Gastroesophageal sphincter (tissue), 4 donors: ENCODE measurements at regions not wholly inside any gene's neighbourhood (a gene's known extent, or its start where the extent isn't known, plus 50 kb on each side); places are given as distances from the start of the nearest gene placed in this dataset.

Source experiments
- ATAC-seq: fragments of 150-250 bp; one replicate; pipeline ENCODE4 v1.9.1; 2016; ENCODE audit warnings: mild to moderate bottlenecking, moderate library complexity
- H3K27ac ChIP-seq, 4 donors: fragments of 200-600 bp; sonication (generic) in 3 of 4; 1 replicate in 3 of 4; 2 replicates in 1 of 4; pipeline ENCODE4 v1.5.1; 2016 to 2019
- H3K27me3 ChIP-seq: fragments of 200-600 bp; sonication (generic); one replicate; pipeline ENCODE4 v1.5.1; 2019
- H3K36me3 ChIP-seq, 2 donors: fragments of 200-600 bp; sonication (generic); one replicate each; pipeline ENCODE4 v1.5.1; 2019; ENCODE audit warnings: control low read depth in 1 of 2
- H3K4me1 ChIP-seq, 3 donors: fragments of 200-600 bp; sonication (generic); 1 replicate in 2 of 3; 2 replicates in 1 of 3; pipeline ENCODE4 v1.5.1; 2016 to 2019; ENCODE audit warnings: control low read depth in 2 of 3
- H3K4me3 ChIP-seq, 2 donors: fragments of 200-600 bp; sonication (generic); one replicate each; pipeline ENCODE4 v1.5.1; 2019; ENCODE audit warnings: mild to moderate bottlenecking in 1 of 2, moderate library complexity in 1 of 2
- H3K9me3 ChIP-seq, 3 donors: fragments of 200-600 bp; sonication (generic); one replicate each; pipeline ENCODE4 v1.5.1; 2017 to 2019; ENCODE audit warnings: control low read depth in 2 of 3
- CTCF ChIP-seq, 4 experiments: fragments of 200-600 bp in 2 of 4; fragments of 450-650 bp in 2 of 4; sonication (generic) in 1 of 4; IDR thresholded peaks; one replicate each; pipeline ENCODE4 v1.5.1; 2017 to 2019; ENCODE audit warnings: antibody characterized with exemption in 4 of 4, mild to moderate bottlenecking in 2 of 4, moderate library complexity in 2 of 4
- EP300 ChIP-seq: sonication (generic); formaldehyde crosslinking; IDR thresholded peaks from one replicate; pipeline ENCODE4 v1.6.1; 2017; ENCODE audit warnings: antibody characterized with exemption, mild to moderate bottlenecking
- POLR2A ChIP-seq, 2 donors: fragments of 450-650 bp; IDR thresholded peaks; one replicate each; pipeline ENCODE4 v1.6.1; 2017; ENCODE audit warnings: antibody characterized with exemption in 2 of 2, mild to moderate bottlenecking in 2 of 2, moderate library complexity in 1 of 2
- POLR2AphosphoS5 ChIP-seq: sonication (generic); formaldehyde crosslinking; IDR thresholded peaks from one replicate; pipeline ENCODE4 v1.6.1; 2017; ENCODE audit warnings: antibody characterized with exemption
- WGBS, 2 donors: methylation state at CpG; one replicate each; pipeline ENCODE4 v1.1.5; 2018; ENCODE audit warnings: low coverage in 1 of 2; 5-methylcytosine and 5-hydroxymethylcytosine counted together

- Histone ChIP-seq H3K27ac (no peak overlapping the region), H3K4me3 (no peak overlapping the region), H3K36me3 (no peaks in the 10 kb centered on the region), H3K9me3 (no peaks in the 10 kb centered on the region), H3K27me3 (no peaks in the 10 kb centered on the region), H3K4me1 (no peaks in the 10 kb centered on the region)
- no peak for ATAC-seq
- 60 to 67% methylated on average over 2 of the region's 2 CpGs for WGBS, 2 donors
- TF ChIP-seq POLR2A (IDR thresholded peaks at IDR 0.05) (no peak), EP300 (no peak), CTCF (IDR thresholded peaks at IDR 0.05) (no peak), POLR2AphosphoS5 (no peak)
Measured at GRCh38 chr7:51778121-51778520, 461.5 kb upstream of the COBL start.

GRCh38 chr7:51774178-51774577, 457.6 kb upstream of the COBL start:
- H3K9me3 ChIP-seq, result no peaks in the 10 kb centered on the region
- H3K27ac ChIP-seq, result no peak overlapping the region
- no peak overlapping the region for H3K4me3 ChIP-seq
- TF ChIP-seq CTCF (IDR thresholded peaks at IDR 0.05) (no peak), EP300 (no peak), POLR2A (IDR thresholded peaks at IDR 0.05) (no peak), POLR2AphosphoS5 (no peak)
- 80 to 88% methylated on average over 1 to 7 of the region's 7 CpGs for WGBS, 2 donors
- ATAC-seq, result no peak
- H3K4me1 ChIP-seq, result no peaks in the 10 kb centered on the region
- H3K36me3 ChIP-seq, result no peaks in the 10 kb centered on the region
- no peaks in the 10 kb centered on the region for H3K27me3 ChIP-seq

GRCh38 chr7:51772190-51772589, 455.6 kb upstream of the COBL start:
- H3K4me3 ChIP-seq, result no peak overlapping the region
- 25 to 61% methylated on average over 1 to 2 of the region's 2 CpGs for WGBS, 2 donors
- H3K27ac ChIP-seq, result no peak overlapping the region
- H3K4me1 ChIP-seq, result no peaks in the 10 kb centered on the region
- H3K27me3 ChIP-seq, result no peaks in the 10 kb centered on the region
- H3K9me3 ChIP-seq, result no peaks in the 10 kb centered on the region
- TF ChIP-seq POLR2AphosphoS5, result no peak
- TF ChIP-seq CTCF (IDR thresholded peaks at IDR 0.05), result no peak
- no peak for TF ChIP-seq EP300
- H3K36me3 ChIP-seq, result no peaks in the 10 kb centered on the region
- no peak for ATAC-seq

- Histone ChIP-seq H3K27ac (no peak overlapping the region), H3K27me3 (no peaks in the 10 kb centered on the region), H3K4me3 (no peak overlapping the region), H3K36me3 (no peaks in the 10 kb centered on the region), H3K4me1 (no peaks in the 10 kb centered on the region), H3K9me3 (no peaks in the 10 kb centered on the region)
- no peak for ATAC-seq
- 92 to 100% methylated on average over 1 to 2 of the region's 2 CpGs for WGBS, 2 donors
- TF ChIP-seq EP300, result no peak
- no peak for TF ChIP-seq CTCF (IDR thresholded peaks at IDR 0.05)
- TF ChIP-seq POLR2AphosphoS5, result no peak
- TF ChIP-seq POLR2A (IDR thresholded peaks at IDR 0.05), result no peak
Measured at GRCh38 chr7:51764976-51765375, 448.4 kb upstream of the COBL start.

- H3K9me3 ChIP-seq, result no peaks in the 10 kb centered on the region
- no peaks in the 10 kb centered on the region for H3K36me3 ChIP-seq
- no peaks in the 10 kb centered on the region for H3K4me1 ChIP-seq
- 53 to 76% methylated on average over 2 of the region's 2 CpGs for WGBS, 2 donors
- TF ChIP-seq CTCF (IDR thresholded peaks at IDR 0.05) (no peak), EP300 (no peak), POLR2AphosphoS5 (no peak), POLR2A (IDR thresholded peaks at IDR 0.05) (no peak)
- no peak for ATAC-seq
- no peak overlapping the region for H3K4me3 ChIP-seq
- H3K27me3 ChIP-seq, result no peaks in the 10 kb centered on the region
- H3K27ac ChIP-seq, result no peak overlapping the region
Measured at GRCh38 chr7:51759985-51760384, 443.4 kb upstream of the COBL start.
